HG03442 (cell line): ENCODE measurements at regions not wholly inside any gene's neighbourhood (a gene's known extent, or its start where the extent isn't known, plus 50 kb on each side); places are given as distances from the start of the nearest gene placed in this dataset.
"Not testable (repeated sequence)": the region's sequence is repeated elsewhere in the genome, so short reads cannot be mapped to it uniquely, and the experiment has no call there.

ENCODE experiments used
- ATAC-seq: cut with Tn5 transposase; IDR thresholded peaks from one replicate; pipeline ENCODE4 v1.9.1; 2021; ENCODE audit warnings: mild to moderate bottlenecking, moderate library complexity; ENCODE audit not compliant: unreplicated experiment

- ATAC-seq, result no peak
Observed at GRCh38 chr14:30417121-30417520, 141.8 kb upstream of the G2E3 start.

- ATAC-seq, result no peak
Observed at GRCh38 chr14:30417999-30418398, 141.0 kb upstream of the G2E3 start.

GRCh38 chr14:30419037-30419436, 139.9 kb upstream of the G2E3 start:
- no peak for ATAC-seq

- no peak for ATAC-seq
Observed at GRCh38 chr14:30420515-30420914, 138.4 kb upstream of the G2E3 start.

GRCh38 chr14:30426463-30426862, 132.5 kb upstream of the G2E3 start:
- no peak for ATAC-seq

GRCh38 chr14:30427401-30427800, 131.6 kb upstream of the G2E3 start:
- ATAC-seq, result no peak

GRCh38 chr14:30427846-30428245, 131.1 kb upstream of the G2E3 start:
- ATAC-seq, result no peak

- no peak for ATAC-seq
Observed at GRCh38 chr14:30431552-30431951, 127.4 kb upstream of the G2E3 start.

GRCh38 chr14:30440961-30441360, 118.0 kb upstream of the G2E3 start:
- ATAC-seq, result no peak

- peak; percentile 58 for ATAC-seq
Observed at GRCh38 chr14:30443368-30444007, 115.5 kb upstream of the G2E3 start.

GRCh38 chr14:30444451-30444850, 114.5 kb upstream of the G2E3 start:
- ATAC-seq, result no peak

GRCh38 chr14:30445011-30445793, 113.8 kb upstream of the G2E3 start:
- ATAC-seq, result no peak

GRCh38 chr14:30445852-30446251, 113.1 kb upstream of the G2E3 start:
- no peak for ATAC-seq

- no peak for ATAC-seq
Observed at GRCh38 chr14:30450631-30451545, 108.1 kb upstream of the G2E3 start.

GRCh38 chr14:30456296-30456695, 102.7 kb upstream of the G2E3 start:
- no peak for ATAC-seq

GRCh38 chr14:30462358-30462757, 96.6 kb upstream of the G2E3 start:
- no peak for ATAC-seq

- ATAC-seq, result no peak
Observed at GRCh38 chr14:30464481-30464880, 94.5 kb upstream of the G2E3 start.

GRCh38 chr14:30468354-30468753, 90.6 kb upstream of the G2E3 start:
- ATAC-seq, result no peak

- ATAC-seq, result no peak
Observed at GRCh38 chr14:30471980-30472379, 87.0 kb upstream of the G2E3 start.

- not testable (repeated sequence) for ATAC-seq
Observed at GRCh38 chr14:30473846-30474696, 84.9 kb upstream of the G2E3 start.

- ATAC-seq, result no peak
Observed at GRCh38 chr14:30482276-30482675, 76.7 kb upstream of the G2E3 start.
